ENCODE measurements at regions not wholly inside any gene's neighbourhood (a gene's known extent, or its start where the extent isn't known, plus 50 kb on each side); places are given as distances from the start of the nearest gene placed in this dataset.

- Histone ChIP-seq H3K4me1 (ENCODE audit: low read depth) (peaks cover 3% of the 10 kb centered on the region), H3K9me3 (ENCODE audit: low read depth) (no peaks in the 10 kb centered on the region), H3K27me3 (no peaks in the 10 kb centered on the region), H3K36me3 (no peaks in the 10 kb centered on the region), H3K4me3 (no peak overlapping the region), H3K27ac (no peak overlapping the region)
- no peak for DNase-seq (ENCODE audit: low read depth in 1 of 2, low spot score in 1 of 2)
- no peak for TF ChIP-seq CTCF (IDR thresholded peaks at IDR 0.05; ENCODE audit: low read depth, low read length)
Observed at GRCh38 chr6:3541006-3541585, 84.2 kb upstream of the SLC22A23 start.

- no peak for TF ChIP-seq CTCF (IDR thresholded peaks at IDR 0.05; ENCODE audit: low read depth, low read length)
- peaks cover 3% of the 10 kb centered on the region for H3K4me1 ChIP-seq (ENCODE audit: low read depth)
- H3K27me3 ChIP-seq: no peaks in the 10 kb centered on the region
- H3K27ac ChIP-seq: no peak overlapping the region
- no peaks in the 10 kb centered on the region for H3K36me3 ChIP-seq
- H3K9me3 ChIP-seq (ENCODE audit: low read depth): no peaks in the 10 kb centered on the region
- H3K4me3 ChIP-seq: no peak overlapping the region
- no peak for DNase-seq (ENCODE audit: low read depth in 1 of 2, low spot score in 1 of 2)
Observed at GRCh38 chr6:3540253-3540820, 83.5 kb upstream of the SLC22A23 start.

GRCh38 chr6:3538536-3538935 is 81.7 kb upstream of the SLC22A23 start:
- Histone ChIP-seq H3K9me3 (ENCODE audit: low read depth) (no peaks in the 10 kb centered on the region), H3K27me3 (no peaks in the 10 kb centered on the region), H3K4me1 (ENCODE audit: low read depth) (peaks cover 3% of the 10 kb centered on the region), H3K27ac (no peak overlapping the region), H3K36me3 (no peaks in the 10 kb centered on the region), H3K4me3 (no peak overlapping the region)
- no peak for DNase-seq (ENCODE audit: low read depth in 1 of 2, low spot score in 1 of 2)
- no peak for TF ChIP-seq CTCF (IDR thresholded peaks at IDR 0.05; ENCODE audit: low read depth, low read length)

- no peak for TF ChIP-seq CTCF (IDR thresholded peaks at IDR 0.05; ENCODE audit: low read depth, low read length)
- Histone ChIP-seq H3K36me3 (no peaks in the 10 kb centered on the region), H3K27me3 (no peaks in the 10 kb centered on the region), H3K4me3 (no peak overlapping the region), H3K9me3 (ENCODE audit: low read depth) (no peaks in the 10 kb centered on the region), H3K27ac (no peak overlapping the region), H3K4me1 (ENCODE audit: low read depth) (peaks cover 3% of the 10 kb centered on the region)
- no peak for DNase-seq (ENCODE audit: low read depth in 1 of 2, low spot score in 1 of 2)
Observed at GRCh38 chr6:3536901-3537300, 80.1 kb upstream of the SLC22A23 start.

GRCh38 chr6:3535776-3536435 is 79.1 kb upstream of the SLC22A23 start:
- H3K36me3 ChIP-seq: no peaks in the 10 kb centered on the region
- no peak for DNase-seq (ENCODE audit: low read depth in 1 of 2, low spot score in 1 of 2)
- no peak overlapping the region for H3K4me3 ChIP-seq
- TF ChIP-seq CTCF (IDR thresholded peaks at IDR 0.05; ENCODE audit: low read depth, low read length): no peak
- no peak overlapping the region for H3K27ac ChIP-seq
- no peaks in the 10 kb centered on the region for H3K27me3 ChIP-seq
- no peaks in the 10 kb centered on the region for H3K9me3 ChIP-seq (ENCODE audit: low read depth)
- H3K4me1 ChIP-seq (ENCODE audit: low read depth): peaks cover 3% of the 10 kb centered on the region
